GM12878 (cell line): ENCODE measurements at regions not wholly inside any gene's neighbourhood (a gene's known extent, or its start where the extent isn't known, plus 50 kb on each side); places are given as distances from the start of the nearest gene placed in this dataset.

Source experiments
- BHLHE40 ChIP-seq, 2 experiments: fragments of 450-650 bp in 1 of 2; IDR thresholded peaks; 2 replicates each; pipeline ENCODE4 v1.6.1; 2011 to 2017; ENCODE audit warnings: low read depth in 2 of 2, borderline replicate concordance in 1 of 2, improper control_type of control experiment in 1 of 2, low read length in 1 of 2, mild to moderate bottlenecking in 1 of 2
- CBX5 ChIP-seq: sonication (generic); IDR thresholded peaks from 2 replicates; pipeline ENCODE4 v1.6.1; 2016; ENCODE audit warnings: low read depth, moderate library complexity, mild to moderate bottlenecking, inconsistent platforms
- CHD1 ChIP-seq: IDR thresholded peaks from 2 replicates; pipeline ENCODE4 v1.6.1; 2012; ENCODE audit warnings: low read depth, low read length, improper control_type of control experiment
- CREM ChIP-seq: IDR thresholded peaks from 2 replicates; pipeline ENCODE4 v1.6.1; 2014; ENCODE audit warnings: antibody characterized with exemption, low read depth
- FOS ChIP-seq: IDR thresholded peaks from 3 replicates; pipeline ENCODE4 v1.6.1; 2011; ENCODE audit warnings: borderline replicate concordance; ENCODE audit not compliant: insufficient read length; ENCODE audit errors: extremely low read depth
- HCFC1 ChIP-seq: fragments of 150-350 bp; IDR thresholded peaks from 2 replicates; pipeline ENCODE4 v1.6.1; 2014; ENCODE audit warnings: low read length
- IKZF1 ChIP-seq: fragments of 450-650 bp; conservative IDR thresholded peaks from 2 replicates; pipeline ENCODE4 v1.6.1; 2017; ENCODE audit warnings: antibody characterized with exemption, mild to moderate bottlenecking
- KDM1A ChIP-seq: fragments of 200-600 bp; sonication (generic); IDR thresholded peaks from 2 replicates; pipeline ENCODE4 v1.6.1; 2016; ENCODE audit warnings: borderline replicate concordance
- MEF2A ChIP-seq: IDR thresholded peaks from 2 replicates; pipeline ENCODE4 v1.6.1; 2011; ENCODE audit warnings: low read depth, mild to moderate bottlenecking, low read length, moderate library complexity; ENCODE audit not compliant: insufficient read depth
- MEF2B ChIP-seq: fragments of 450-650 bp; IDR thresholded peaks from 2 replicates; pipeline ENCODE4 v1.6.1; 2018; ENCODE audit warnings: mild to moderate bottlenecking, moderate library complexity; ENCODE audit not compliant: partially characterized antibody, poor library complexity, severe bottlenecking
- NR2C1 ChIP-seq: fragments of 450-650 bp; IDR thresholded peaks from 2 replicates; pipeline ENCODE4 v1.6.1; 2017; ENCODE audit warnings: antibody characterized with exemption, mild to moderate bottlenecking, moderate library complexity
- POU2F2 ChIP-seq: IDR thresholded peaks from 3 replicates; pipeline ENCODE4 v1.6.1; 2011; ENCODE audit warnings: low read depth, mild to moderate bottlenecking, low read length, borderline replicate concordance
- RAD51 ChIP-seq: fragments of 450-650 bp; IDR thresholded peaks from 2 replicates; pipeline ENCODE4 v1.6.1; 2016; ENCODE audit warnings: moderate library complexity, mild to moderate bottlenecking, inconsistent platforms
- RUNX3 ChIP-seq: IDR thresholded peaks from 2 replicates; pipeline ENCODE4 v1.6.1; 2012; ENCODE audit warnings: low read length, inconsistent platforms
- SMC3 ChIP-seq: IDR thresholded peaks from 2 replicates; pipeline ENCODE4 v1.6.1; 2011; ENCODE audit warnings: low read length, improper control_type of control experiment, borderline replicate concordance
- YY1 ChIP-seq: IDR thresholded peaks from 2 replicates; pipeline ENCODE4 v1.6.1; 2011; ENCODE audit warnings: low read depth, mild to moderate bottlenecking, low read length
- TF ChIP-seq, protein P1 (sequence below): fragments of 450-650 bp; IDR thresholded peaks from 2 replicates; pipeline ENCODE4 v1.6.1; 2017; ENCODE audit warnings: mild to moderate bottlenecking, moderate library complexity
- TF ChIP-seq, protein P2 (sequence below): IDR thresholded peaks from 2 replicates; pipeline ENCODE4 v1.6.1; 2012; ENCODE audit warnings: low read depth, low read length, improper control_type of control experiment
- TF ChIP-seq, protein P3 (sequence below): fragments of 450-650 bp; IDR thresholded peaks from 2 replicates; pipeline ENCODE4 v1.6.1; 2017; ENCODE audit warnings: low read depth, mild to moderate bottlenecking, moderate library complexity
- TF ChIP-seq, protein P4 (sequence below): fragments of 450-650 bp; IDR thresholded peaks from 2 replicates; pipeline ENCODE4 v1.6.1; 2018; ENCODE audit warnings: mild to moderate bottlenecking, low read depth, moderate library complexity; ENCODE audit not compliant: partially characterized antibody
- TF ChIP-seq, protein P5 (sequence below): fragments of 450-650 bp; conservative IDR thresholded peaks from 2 replicates; pipeline ENCODE4 v1.6.1; 2017; ENCODE audit warnings: mild to moderate bottlenecking, moderate library complexity

DNA sequence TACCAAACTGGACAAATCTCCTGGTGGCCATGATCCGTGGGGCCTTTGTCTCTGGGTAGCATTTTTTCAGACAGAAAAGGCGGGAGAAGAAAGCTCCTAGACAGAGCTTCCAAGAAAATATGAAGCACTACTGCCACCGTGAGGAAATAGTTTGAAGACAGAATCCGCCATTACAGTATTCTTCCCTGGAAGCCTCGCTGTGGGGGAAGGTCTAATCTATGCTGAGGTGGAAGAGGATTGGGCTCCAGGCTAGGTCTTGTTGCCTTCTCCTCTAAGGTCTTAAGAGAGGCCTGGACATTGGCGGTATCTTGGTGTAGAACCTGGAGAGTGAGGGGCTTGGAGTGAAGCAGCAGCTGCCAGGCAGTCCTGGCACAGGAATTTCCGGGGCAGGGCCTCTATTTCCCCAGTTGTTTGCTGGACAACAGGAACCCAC lies 218.9 kb downstream of the OR13H1 start (continued):
- TF ChIP-seq, protein P1, sequence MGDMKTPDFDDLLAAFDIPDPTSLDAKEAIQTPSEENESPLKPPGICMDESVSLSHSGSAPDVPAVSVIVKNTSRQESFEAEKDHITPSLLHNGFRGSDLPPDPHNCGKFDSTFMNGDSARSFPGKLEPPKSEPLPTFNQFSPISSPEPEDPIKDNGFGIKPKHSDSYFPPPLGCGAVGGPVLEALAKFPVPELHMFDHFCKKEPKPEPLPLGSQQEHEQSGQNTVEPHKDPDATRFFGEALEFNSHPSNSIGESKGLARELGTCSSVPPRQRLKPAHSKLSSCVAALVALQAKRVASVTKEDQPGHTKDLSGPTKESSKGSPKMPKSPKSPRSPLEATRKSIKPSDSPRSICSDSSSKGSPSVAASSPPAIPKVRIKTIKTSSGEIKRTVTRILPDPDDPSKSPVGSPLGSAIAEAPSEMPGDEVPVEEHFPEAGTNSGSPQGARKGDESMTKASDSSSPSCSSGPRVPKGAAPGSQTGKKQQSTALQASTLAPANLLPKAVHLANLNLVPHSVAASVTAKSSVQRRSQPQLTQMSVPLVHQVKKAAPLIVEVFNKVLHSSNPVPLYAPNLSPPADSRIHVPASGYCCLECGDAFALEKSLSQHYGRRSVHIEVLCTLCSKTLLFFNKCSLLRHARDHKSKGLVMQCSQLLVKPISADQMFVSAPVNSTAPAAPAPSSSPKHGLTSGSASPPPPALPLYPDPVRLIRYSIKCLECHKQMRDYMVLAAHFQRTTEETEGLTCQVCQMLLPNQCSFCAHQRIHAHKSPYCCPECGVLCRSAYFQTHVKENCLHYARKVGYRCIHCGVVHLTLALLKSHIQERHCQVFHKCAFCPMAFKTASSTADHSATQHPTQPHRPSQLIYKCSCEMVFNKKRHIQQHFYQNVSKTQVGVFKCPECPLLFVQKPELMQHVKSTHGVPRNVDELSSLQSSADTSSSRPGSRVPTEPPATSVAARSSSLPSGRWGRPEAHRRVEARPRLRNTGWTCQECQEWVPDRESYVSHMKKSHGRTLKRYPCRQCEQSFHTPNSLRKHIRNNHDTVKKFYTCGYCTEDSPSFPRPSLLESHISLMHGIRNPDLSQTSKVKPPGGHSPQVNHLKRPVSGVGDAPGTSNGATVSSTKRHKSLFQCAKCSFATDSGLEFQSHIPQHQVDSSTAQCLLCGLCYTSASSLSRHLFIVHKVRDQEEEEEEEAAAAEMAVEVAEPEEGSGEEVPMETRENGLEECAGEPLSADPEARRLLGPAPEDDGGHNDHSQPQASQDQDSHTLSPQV: peak; percentile 60; the same call in 1 of the 2 replicates
- TF ChIP-seq BHLHE40 (IDR thresholded peaks at IDR 0.05; ENCODE audit: borderline replicate concordance in 1 of 2, low read depth in 2 of 2, low read length in 1 of 2): no peak
- no peak for TF ChIP-seq MEF2B
- TF ChIP-seq CREM: 0 out of 2 replicates have a peak, but pooled peaks have one; percentile 15
- no peak for TF ChIP-seq FOS
- TF ChIP-seq, protein P2, sequence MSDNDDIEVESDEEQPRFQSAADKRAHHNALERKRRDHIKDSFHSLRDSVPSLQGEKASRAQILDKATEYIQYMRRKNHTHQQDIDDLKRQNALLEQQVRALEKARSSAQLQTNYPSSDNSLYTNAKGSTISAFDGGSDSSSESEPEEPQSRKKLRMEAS: no peak
- TF ChIP-seq, protein P3, sequence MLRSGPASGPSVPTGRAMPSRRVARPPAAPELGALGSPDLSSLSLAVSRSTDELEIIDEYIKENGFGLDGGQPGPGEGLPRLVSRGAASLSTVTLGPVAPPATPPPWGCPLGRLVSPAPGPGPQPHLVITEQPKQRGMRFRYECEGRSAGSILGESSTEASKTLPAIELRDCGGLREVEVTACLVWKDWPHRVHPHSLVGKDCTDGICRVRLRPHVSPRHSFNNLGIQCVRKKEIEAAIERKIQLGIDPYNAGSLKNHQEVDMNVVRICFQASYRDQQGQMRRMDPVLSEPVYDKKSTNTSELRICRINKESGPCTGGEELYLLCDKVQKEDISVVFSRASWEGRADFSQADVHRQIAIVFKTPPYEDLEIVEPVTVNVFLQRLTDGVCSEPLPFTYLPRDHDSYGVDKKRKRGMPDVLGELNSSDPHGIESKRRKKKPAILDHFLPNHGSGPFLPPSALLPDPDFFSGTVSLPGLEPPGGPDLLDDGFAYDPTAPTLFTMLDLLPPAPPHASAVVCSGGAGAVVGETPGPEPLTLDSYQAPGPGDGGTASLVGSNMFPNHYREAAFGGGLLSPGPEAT: 0 out of 2 replicates have a peak, but pooled peaks have one; percentile 28
- no peak for TF ChIP-seq CBX5
- TF ChIP-seq KDM1A: no peak
- TF ChIP-seq YY1: peak; percentile 94
- 0 out of 3 replicates have a peak, but pooled peaks have one; percentile 57 for TF ChIP-seq POU2F2
- TF ChIP-seq IKZF1: peak; percentile 34
- TF ChIP-seq CHD1: no peak
- 0 out of 2 replicates have a peak, but pooled peaks have one; percentile 27 for TF ChIP-seq NR2C1
- no peak for TF ChIP-seq RAD51
- no peak for TF ChIP-seq RUNX3
- TF ChIP-seq HCFC1: peak; percentile 48
- TF ChIP-seq, protein P4, sequence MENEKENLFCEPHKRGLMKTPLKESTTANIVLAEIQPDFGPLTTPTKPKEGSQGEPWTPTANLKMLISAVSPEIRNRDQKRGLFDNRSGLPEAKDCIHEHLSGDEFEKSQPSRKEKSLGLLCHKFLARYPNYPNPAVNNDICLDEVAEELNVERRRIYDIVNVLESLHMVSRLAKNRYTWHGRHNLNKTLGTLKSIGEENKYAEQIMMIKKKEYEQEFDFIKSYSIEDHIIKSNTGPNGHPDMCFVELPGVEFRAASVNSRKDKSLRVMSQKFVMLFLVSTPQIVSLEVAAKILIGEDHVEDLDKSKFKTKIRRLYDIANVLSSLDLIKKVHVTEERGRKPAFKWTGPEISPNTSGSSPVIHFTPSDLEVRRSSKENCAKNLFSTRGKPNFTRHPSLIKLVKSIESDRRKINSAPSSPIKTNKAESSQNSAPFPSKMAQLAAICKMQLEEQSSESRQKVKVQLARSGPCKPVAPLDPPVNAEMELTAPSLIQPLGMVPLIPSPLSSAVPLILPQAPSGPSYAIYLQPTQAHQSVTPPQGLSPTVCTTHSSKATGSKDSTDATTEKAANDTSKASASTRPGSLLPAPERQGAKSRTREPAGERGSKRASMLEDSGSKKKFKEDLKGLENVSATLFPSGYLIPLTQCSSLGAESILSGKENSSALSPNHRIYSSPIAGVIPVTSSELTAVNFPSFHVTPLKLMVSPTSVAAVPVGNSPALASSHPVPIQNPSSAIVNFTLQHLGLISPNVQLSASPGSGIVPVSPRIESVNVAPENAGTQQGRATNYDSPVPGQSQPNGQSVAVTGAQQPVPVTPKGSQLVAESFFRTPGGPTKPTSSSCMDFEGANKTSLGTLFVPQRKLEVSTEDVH: no peak
- TF ChIP-seq, protein P5, sequence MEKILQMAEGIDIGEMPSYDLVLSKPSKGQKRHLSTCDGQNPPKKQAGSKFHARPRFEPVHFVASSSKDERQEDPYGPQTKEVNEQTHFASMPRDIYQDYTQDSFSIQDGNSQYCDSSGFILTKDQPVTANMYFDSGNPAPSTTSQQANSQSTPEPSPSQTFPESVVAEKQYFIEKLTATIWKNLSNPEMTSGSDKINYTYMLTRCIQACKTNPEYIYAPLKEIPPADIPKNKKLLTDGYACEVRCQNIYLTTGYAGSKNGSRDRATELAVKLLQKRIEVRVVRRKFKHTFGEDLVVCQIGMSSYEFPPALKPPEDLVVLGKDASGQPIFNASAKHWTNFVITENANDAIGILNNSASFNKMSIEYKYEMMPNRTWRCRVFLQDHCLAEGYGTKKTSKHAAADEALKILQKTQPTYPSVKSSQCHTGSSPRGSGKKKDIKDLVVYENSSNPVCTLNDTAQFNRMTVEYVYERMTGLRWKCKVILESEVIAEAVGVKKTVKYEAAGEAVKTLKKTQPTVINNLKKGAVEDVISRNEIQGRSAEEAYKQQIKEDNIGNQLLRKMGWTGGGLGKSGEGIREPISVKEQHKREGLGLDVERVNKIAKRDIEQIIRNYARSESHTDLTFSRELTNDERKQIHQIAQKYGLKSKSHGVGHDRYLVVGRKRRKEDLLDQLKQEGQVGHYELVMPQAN: no peak
- TF ChIP-seq SMC3: peak; percentile 41
- TF ChIP-seq MEF2A: 0 out of 2 replicates have a peak, but pooled peaks have one; percentile 25
